Limb (tissue), 2 donors: ENCODE measurements at regions not wholly inside any gene's neighbourhood (a gene's known extent, or its start where the extent isn't known, plus 50 kb on each side); places are given as distances from the start of the nearest gene placed in this dataset.

ENCODE experiments used
- DNase-seq, 2 donors: peaks; one replicate each; pipeline ENCODE4 v3.0.0-alpha.2; 2016; ENCODE audit errors: extremely low spot score in 2 of 2

DNA sequence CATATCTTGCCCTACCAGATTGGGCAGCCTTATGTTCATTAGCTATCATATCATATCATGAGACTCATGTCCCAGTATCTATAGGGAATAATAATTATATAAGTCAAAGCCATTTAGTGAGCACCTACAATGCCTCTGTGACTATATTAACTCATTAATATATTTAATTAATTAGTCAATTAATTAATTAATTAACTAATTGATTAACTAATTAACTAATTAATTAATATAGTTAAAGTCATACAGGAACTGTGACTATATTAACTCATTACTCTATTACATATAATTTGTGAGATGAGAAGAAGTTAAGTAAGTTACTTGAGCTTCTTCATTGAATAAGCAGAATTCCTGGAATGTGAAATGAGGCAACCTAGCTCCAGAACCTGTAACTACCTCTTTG lies 588.3 kb upstream of the SLITRK1 start:
- no peak for DNase-seq

DNA sequence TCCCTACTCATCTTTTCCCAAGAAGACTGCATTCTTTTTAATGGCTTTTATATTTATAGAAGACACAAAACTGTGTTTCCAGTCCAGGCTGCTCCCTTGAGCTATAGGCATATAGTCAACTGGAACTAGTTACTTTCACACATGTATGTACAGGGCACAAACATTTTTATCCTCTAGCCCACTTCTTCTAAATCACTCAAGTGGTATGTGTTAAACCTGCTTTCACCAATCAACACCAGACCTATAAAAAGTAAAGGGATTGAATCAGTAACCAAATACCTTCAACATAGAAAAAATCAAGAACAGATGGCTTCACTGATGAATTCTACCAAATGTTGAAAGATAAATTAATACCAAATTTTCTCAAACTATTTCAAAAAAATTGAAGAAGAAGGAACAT lies 584.2 kb upstream of the SLITRK1 start:
- no peak for DNase-seq

DNA sequence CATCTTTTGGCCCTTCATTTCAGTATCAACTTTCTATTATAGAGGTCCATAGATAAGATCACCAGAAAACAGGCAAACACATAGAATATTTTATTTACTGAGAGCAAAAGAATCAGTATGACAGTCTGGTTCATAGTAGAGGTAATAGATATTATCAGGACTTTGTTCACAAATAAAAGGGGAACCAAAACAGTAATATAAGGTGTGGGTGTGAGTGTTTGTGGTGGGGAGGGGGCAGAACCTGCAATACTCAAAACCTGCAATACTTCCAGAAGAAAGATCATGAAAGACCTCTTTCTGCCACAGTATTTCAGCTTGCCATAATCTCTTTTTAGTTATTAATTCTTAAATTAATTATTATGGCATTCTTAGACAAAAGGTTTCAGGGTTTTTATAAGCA lies 578.7 kb upstream of the SLITRK1 start:
- DNase-seq: no peak

DNA sequence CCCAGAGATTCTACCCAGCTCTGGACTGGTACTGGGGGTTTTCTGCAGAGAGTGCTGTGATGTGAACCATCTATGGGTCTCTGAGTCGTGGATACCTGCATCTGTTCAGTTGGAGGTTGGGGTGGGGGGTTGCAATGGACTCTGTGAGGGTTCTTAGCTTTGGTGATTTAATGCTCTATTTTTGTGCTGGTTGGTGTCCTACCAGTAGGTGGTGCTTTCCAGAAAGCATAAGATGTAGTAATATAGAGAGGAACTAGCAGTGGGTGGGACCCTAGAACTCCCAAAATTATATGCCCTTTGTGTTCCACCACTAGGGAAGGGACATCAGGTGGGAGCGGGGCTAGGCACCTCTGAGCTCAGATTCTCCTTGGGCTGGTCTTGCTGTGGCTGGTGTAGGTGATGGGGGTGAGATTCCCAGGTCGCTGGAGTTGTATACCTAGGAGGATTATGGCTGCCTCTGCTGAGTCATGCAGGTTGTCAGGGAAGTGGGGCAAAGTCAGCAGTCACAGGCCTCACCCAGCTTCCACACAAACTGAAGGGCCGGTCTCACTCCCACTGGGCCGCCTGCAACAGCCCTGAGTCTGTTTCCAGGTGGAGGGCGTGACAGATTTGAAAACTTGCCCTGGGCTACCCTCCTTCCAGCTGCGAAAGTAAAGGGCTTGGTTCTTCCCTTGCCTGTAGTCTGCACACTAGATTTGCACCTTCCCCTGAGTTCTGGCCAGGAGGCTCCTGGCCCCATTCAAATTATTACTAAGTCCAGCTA lies 573.0 kb upstream of the SLITRK1 start:
- DNase-seq: no peak

DNA sequence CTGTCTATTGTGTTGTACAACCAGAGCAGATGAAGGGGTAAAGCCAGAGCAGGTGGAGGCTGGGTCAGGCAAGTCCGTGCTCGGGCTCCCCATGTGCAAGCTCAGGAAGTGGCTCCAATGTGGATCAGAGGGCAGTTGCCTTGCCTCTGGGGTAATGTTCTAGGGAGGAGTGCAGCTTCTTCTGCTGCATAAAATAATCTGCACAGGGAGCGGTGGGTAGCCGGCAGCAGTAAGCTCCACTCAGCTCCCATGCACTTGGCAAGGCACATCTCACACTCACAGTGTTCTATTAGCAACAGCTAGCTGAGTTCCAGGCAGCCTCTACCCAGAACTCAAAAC lies 565.3 kb upstream of the SLITRK1 start:
- no peak for DNase-seq

DNA sequence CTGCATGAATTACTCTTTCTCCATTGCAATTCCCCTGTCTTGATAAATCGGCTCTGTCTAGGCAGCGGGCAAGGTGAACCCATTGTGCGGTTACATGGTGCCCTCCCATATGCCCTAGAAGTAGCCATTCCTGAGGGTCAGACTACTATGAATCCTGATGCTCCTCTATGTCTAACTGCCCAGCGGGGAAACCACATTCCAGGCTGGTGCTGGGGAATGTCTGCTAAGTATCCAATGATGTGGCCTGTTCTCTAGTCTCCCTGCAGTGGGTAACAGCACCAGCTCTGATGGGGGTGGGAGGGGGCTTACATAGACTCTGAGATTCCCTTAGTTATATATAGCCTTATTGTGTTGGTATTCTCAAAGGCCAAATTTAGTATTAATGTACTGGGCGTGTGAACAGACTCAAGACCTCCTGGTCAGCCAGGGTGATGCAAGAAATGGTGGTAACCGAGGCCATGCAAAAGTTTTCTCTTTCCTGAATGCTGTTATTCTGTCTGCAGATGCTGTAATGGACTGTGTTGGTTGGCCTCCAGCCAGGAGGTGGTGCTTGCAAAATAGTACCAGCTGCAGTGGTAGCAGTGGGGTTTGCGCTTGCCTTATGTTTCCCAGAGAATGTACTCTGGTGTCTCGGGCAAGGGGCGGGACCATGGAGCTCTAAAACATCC lies 564.8 kb upstream of the SLITRK1 start:
- peak in 1 of 2 donors; percentile 63 for DNase-seq

DNA sequence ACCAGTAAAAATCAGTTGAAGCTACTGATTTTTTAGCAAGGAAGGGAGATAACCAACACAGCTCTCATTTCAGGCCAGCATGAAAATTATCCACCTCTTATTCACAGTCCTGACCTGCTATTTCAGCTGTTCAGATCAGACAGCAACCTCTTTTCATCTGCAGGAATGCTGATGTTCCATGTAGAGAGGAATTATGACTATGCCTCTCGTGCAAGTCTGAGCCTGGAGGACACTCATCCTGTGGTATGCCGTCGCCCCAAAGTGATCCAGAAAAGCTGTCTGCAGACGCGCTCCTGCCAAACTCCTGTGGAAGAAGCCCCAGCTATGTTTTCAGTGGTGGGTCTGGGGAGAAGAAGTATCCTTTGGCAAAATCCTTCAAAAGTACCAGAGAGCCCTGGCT lies 563.5 kb upstream of the SLITRK1 start:
- DNase-seq: no peak

DNA sequence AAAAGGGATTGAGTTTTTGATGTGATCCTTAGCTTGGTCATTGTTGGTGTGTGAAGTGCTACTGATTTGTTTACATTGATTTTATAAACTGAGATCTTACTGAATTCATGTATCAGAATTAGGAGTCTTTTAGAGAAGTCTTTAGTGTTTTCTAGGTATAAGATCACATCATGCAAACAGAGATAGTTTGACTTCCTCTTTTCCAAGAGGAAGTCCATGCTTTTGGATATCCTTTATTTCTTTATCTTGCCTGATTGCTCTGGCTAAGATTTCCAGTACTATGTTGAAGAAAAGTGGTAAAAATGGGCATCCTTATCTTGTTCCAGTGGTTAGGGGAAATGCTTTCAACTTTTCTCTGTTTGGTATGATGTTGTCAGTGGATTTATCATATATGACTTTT lies 561.2 kb upstream of the SLITRK1 start:
- DNase-seq: no peak

DNA sequence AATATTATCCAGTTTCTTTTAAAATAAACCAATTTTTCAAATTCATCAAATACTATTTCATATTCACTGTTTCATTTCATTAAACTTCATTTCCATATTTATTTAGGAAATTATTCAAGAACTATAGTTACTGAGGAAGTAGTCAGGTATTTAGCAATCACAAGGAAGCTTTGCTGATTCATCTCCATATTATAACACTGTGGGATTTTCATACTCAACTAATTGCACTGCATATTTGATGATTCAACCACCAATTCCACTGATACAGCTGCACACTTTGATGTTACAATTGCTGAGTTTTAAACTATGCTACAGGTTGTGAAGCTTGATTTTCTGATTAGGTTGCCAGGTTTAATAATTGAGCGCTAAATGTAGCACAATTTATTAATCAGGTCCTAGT lies 556.8 kb upstream of the SLITRK1 start:
- DNase-seq: no peak

DNA sequence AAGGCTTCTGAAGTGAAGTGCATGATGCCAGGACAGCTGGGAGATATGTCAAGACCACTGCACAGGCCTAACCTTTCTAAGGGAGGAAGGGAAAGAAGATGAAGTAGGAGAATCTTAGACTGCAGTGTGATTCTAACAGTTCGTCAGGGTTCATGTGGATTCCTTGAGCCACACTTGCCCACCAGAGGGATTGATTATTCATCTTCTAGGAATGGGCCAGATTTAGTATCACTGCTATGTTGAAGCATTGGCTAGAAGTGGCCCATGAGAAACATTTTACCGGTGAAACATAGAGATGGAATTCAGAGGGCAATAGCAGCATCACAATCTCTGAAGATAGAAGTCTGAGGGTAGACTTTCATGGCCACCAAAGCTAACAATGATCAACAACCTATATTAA lies 550.8 kb upstream of the SLITRK1 start:
- DNase-seq: no peak

DNA sequence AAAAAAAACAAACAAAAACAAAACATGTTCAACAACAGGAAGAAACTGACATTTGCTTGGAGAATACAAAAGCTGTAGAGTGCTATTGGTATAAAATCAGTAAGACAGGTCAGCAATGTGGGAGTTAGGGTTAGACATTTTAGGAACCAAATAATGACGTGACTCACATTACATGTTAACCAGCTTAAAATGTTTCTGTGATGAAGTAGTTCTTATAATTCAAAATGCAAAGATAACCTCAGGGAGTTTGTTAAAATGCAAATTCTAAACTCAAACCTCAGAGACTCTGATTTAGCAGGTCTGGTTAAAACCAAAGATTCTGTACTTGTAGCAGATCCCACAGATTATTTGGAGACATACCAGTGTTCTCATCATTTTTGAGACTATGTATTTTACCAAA lies 549.4 kb upstream of the SLITRK1 start:
- DNase-seq: no peak

DNA sequence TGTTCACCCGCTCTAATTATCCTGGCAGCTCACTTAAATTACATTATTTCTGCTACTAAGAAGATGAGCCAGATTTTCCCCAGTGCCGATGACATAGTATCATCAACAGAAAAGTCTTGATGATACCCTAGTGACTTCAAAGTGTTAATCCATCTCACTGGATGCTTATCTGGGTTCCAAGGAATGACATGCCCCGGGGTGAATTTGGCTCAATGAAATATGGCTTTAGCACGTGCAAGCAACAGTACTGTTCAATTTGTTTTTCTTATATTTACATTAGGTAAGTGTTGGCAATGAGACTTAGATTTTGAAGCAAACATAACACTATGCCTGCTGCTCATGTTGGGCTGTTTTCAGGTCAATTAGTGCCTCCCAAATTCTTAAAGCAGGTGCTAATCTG lies 548.2 kb upstream of the SLITRK1 start:
- DNase-seq: no peak

DNA sequence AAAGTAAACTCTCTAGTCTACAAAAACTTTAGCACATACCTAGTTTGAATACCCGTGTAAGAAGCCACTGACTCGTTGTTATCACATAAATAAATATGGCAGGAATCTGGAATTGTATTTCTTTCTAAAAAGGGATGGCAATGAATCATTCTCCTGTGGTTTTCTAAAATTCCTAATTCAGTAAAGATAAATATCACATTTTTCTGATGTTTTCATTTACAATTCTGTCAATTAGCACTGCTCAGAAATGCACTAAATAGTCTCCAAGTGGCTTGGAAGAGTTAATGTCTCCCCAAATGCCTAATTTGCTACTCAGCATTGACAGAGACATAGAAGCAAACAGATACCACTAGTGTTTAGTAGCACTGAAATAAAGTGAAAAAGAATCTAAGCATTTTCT lies 547.7 kb upstream of the SLITRK1 start:
- no peak for DNase-seq

DNA sequence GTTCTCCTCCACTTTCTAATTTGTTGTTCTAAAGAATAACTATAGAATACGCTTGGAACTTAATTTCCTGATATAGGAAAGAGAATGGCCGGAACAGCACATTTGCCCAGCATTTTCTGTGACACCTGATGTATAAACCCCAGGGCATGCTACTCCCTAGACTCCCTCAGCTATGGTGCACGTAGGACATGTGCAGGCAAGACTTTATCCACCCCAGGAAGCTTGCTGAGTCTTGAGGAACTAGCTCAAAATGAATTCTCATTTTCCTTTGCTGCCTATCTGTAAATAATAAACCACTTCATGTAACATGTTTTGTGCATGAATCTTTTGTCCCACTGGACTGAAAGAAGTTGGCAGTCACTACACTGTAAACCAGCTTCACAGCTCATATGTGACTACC lies 535.8 kb upstream of the SLITRK1 start:
- DNase-seq: no peak

DNA sequence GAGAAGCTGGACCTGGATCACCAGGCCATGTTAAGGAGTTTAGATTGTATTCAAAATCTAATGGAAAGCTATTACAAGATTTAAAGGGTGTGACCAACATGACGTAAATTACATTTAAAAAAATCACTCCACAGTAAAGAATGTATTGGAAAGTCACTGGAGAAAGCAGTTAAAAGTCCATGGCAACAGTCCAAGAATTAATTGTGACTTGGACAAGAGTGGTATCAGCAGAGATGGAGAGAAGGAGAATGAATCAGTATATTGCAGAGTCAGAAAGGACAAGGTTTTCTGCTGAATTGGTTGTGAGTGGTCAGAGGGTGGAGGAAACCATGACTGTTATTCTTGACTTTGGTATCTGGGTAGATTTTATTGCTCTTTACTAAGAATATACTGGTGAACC lies 535.1 kb upstream of the SLITRK1 start:
- DNase-seq: no peak

DNA sequence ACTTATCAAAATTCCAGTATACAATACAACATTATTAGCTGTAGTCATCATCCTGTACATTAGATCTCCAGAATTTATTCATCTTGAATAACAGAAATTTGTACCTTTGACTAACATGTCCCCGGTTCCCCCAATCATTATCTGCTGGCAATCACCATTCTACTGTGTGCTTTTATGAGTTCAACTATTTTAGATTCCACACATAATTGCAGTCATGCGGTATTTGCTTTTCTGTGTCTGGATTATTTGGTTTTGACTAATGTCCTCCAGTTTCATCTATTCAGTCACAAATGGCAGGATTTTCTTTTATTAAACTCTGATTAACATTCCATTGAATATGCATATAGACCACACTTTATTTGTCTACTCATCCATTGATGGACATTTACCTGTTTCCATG lies 530.7 kb upstream of the SLITRK1 start:
- DNase-seq: no peak

DNA sequence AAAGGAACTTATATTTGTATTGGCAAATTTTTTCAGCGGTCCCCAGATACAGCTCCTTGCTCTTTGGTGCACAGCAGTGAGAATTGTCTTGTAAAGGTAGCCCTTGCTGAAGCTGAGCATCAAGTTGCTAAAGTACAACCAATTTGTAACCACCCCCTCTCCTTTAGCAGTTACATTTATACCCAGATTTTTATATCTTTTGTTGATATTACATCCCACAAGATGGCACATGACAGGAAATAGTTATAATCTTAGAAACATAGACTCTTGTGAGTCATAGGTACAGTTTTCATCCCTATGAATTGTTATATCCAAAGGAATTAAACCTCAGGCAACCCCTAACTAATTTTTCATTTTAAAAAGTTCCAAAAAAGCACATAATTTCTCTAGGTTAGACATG lies 523.0 kb upstream of the SLITRK1 start:
- no peak for DNase-seq

DNA sequence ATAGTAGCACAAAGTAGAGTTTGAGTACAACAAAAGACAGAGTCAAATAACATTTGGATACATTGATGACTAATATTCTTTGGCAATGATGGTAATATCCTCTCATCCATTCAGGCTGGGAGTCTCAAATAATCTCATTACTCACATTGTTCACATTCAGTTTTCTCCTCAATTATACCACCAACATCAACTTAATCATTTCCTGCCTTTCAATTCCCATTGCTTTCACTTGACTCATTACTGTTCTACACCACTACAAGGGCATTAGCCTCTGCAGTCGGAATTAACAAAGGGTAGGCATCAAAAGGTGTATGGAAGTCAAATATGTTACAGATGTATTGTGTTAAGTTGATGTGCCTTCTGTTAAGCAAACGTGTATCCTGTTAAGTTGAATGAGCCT lies 518.4 kb upstream of the SLITRK1 start:
- no peak for DNase-seq

DNA sequence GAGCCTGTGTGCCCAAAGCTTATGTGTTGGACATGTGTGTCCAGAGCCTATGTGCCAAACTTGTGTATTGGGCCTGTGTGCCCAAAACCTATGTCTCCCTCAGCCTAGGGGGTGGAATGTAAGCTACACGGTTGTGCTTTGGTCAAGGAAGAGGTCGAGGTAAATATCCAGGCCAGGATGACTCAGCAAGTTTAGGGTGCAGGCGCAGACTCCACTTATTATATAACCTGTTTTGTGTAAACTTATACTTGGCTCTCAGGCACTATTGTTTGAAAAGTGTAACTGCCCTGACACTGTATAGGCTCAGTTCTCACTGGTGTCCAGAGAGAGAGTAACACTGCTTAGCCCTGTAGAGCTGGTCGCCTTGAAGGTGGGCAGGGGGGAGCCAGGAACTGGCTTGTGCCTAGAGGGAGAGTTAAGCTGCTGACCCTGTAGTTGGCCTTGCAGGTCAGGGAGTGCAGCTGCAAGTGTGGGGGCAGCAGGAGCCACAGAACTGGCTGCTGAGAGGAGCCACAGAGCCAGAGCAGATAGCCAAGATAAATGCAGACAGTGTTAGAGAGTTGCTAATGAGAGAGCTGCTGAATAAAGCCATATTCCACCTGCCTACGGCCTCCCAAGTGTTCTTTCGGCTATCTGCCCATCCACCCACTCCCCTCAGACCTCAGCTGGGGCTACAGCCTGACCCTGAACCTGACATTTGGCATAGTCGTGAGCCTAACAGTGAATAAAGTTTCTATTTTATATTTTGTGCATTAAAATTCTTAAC lies 517.2 kb upstream of the SLITRK1 start:
- DNase-seq: no peak

DNA sequence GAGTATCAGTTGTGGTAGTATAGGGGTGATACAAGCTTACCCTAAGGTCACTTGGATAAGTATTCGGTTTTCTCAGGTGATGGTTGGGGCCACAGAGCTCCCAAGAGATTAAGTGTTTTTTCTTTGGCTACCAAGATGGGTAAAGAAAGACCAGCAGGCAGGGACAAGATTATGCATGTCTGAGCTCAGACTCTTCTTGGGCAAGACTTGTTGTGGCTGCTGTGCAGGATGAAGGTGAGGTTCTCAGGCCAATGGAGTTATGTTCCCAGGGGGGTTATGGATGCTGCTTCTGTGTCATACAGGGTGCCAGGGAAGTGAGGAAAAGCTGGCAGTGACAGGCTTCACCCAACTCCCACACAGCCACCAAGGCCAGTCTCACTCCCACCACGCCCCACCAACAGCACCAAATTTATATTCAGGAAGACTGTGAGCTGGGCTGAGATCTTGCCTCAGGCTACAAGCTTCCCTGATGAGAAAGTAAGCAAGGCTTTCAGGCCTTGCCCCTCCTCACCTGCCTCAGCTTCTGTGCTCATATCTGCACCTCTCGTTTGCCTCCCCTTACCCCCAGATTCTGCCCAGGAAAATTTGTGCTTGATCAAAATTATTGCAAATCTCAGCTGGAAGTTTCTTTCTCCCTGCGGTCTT lies 511.8 kb upstream of the SLITRK1 start:
- DNase-seq: no peak

DNA sequence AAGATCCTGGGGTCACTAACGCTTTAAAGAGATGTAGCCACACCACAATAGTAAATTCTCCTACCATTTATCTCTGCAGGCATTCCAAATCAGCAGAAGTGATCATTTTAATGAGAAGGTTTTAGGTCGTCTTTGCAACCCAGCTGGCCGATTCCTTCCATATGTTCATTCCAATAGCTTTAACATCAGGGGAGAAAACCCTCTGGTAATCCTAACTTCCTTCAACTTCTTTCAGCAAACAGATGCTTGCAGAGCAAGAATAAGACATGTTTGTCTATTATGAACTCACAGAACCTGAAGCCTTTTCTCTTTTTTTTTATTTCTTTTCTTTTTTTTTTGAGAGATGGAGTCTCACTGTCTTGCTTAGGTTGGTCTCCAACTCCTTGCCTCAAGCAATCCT lies 498.6 kb upstream of the SLITRK1 start:
- no peak for DNase-seq

DNA sequence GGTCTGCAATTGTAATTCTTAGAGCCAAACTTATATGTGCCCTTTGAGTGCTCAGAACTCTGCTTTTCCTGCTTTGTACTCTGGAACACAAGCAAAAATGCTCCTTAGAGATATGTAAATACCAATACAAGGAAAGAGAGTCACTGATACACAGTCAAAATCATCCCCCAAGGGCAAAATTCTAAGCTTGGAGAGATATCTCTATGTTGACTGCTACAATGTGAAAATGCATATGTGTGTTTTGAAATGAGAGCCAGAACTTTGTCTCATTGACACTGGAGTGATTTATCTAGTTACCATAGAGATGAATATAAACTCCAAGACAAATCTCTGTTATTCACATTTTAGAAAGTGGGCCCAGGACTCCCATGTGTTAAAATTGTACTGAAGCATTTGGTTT lies 494.8 kb upstream of the SLITRK1 start:
- peak in 1 of 2 donors; percentile 75 for DNase-seq
